ENCODE measurements at regions not wholly inside any gene's neighbourhood (a gene's known extent, or its start where the extent isn't known, plus 50 kb on each side); places are given as distances from the start of the nearest gene placed in this dataset.

DNA sequence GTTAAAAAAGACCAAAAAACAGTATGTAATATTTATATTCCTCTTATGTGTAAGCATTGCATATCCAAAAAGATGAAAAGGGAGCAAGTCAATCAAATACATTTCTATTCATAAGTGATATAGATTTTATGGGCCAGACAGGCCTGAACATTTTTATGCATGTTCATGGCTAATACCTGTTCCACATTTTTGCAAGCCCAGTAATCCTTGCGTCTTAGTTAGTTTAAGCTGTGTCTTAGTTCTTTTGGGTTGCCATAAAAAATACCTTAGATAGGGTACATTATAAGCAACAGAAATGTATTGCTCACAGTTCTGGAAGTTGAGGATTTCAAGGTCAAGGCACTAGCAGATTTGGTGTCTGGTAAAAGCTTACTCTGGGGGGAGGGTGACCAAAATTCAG, 342.1 kb downstream of the TAF11L14 start:
- TF ChIP-seq, protein P1, sequence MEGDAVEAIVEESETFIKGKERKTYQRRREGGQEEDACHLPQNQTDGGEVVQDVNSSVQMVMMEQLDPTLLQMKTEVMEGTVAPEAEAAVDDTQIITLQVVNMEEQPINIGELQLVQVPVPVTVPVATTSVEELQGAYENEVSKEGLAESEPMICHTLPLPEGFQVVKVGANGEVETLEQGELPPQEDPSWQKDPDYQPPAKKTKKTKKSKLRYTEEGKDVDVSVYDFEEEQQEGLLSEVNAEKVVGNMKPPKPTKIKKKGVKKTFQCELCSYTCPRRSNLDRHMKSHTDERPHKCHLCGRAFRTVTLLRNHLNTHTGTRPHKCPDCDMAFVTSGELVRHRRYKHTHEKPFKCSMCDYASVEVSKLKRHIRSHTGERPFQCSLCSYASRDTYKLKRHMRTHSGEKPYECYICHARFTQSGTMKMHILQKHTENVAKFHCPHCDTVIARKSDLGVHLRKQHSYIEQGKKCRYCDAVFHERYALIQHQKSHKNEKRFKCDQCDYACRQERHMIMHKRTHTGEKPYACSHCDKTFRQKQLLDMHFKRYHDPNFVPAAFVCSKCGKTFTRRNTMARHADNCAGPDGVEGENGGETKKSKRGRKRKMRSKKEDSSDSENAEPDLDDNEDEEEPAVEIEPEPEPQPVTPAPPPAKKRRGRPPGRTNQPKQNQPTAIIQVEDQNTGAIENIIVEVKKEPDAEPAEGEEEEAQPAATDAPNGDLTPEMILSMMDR (IDR thresholded peaks at IDR 0.05): no peak
- TF ChIP-seq POLR2A (IDR thresholded peaks at IDR 0.05): no peak

Data from adrenal gland (tissue), 5 donors.